ENCODE measurements at regions not wholly inside any gene's neighbourhood (a gene's known extent, or its start where the extent isn't known, plus 50 kb on each side); places are given as distances from the start of the nearest gene placed in this dataset.

- peak; percentile 94 for DNase-seq (ENCODE audit: low read depth)
- no peak overlapping the region for H3K4me3 ChIP-seq (ENCODE audit: control insufficient read depth, low read depth, low read length)
- TF ChIP-seq, protein P1, sequence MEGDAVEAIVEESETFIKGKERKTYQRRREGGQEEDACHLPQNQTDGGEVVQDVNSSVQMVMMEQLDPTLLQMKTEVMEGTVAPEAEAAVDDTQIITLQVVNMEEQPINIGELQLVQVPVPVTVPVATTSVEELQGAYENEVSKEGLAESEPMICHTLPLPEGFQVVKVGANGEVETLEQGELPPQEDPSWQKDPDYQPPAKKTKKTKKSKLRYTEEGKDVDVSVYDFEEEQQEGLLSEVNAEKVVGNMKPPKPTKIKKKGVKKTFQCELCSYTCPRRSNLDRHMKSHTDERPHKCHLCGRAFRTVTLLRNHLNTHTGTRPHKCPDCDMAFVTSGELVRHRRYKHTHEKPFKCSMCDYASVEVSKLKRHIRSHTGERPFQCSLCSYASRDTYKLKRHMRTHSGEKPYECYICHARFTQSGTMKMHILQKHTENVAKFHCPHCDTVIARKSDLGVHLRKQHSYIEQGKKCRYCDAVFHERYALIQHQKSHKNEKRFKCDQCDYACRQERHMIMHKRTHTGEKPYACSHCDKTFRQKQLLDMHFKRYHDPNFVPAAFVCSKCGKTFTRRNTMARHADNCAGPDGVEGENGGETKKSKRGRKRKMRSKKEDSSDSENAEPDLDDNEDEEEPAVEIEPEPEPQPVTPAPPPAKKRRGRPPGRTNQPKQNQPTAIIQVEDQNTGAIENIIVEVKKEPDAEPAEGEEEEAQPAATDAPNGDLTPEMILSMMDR (conservative IDR thresholded peaks at IDR 0.05; ENCODE audit: control insufficient read depth, insufficient read depth, low read depth, low read length), result no peak
Observed at GRCh38 chr12:65634626-65635331, 189.5 kb upstream of the HMGA2 start.

DNA sequence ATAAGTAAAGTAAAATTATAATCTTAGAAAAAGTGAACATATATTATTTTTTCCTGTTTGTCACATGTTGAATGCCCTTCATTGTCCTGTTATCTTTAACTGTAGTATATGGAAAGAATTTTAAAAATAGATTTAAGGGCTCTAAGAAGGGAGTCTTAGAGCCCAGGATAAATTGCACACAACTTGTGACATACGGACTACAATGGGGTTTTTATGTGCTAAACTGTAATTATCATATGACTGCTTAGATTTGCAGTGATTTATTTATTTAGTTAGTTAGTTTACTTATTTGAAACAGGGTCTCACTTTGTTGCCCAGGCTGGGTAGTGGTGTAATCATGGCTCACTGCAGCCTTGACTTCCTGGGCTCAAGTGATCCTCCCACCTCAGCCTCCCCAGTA lies 187.8 kb upstream of the HMGA2 start:
- H3K4me3 ChIP-seq (ENCODE audit: control insufficient read depth, low read depth, low read length), result no peak overlapping the region
- TF ChIP-seq, protein P1 (conservative IDR thresholded peaks at IDR 0.05; ENCODE audit: control insufficient read depth, insufficient read depth, low read depth, low read length), result no peak
- no peak for DNase-seq (ENCODE audit: low read depth)

DNA sequence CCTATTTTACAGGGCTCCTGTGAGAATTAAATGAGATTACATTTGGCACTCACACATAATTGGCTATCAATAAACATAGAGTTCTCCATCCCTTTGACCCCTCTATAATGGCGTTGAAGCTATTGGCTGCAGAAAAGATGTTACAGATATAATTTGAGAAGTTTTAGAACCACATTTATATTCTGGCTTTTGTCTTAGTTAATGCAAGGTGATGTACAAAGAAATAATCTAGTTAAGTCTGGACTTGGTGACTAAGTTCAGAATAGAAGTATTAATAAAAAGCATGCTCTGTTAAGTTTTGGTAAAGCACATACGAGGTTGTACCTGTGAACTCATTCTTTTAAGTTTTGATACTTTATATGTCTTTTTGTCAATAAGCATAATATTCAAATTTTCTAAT lies 187.1 kb upstream of the HMGA2 start:
- DNase-seq (ENCODE audit: low read depth), result no peak
- no peak overlapping the region for H3K4me3 ChIP-seq (ENCODE audit: control insufficient read depth, low read depth, low read length)
- TF ChIP-seq, protein P1 (conservative IDR thresholded peaks at IDR 0.05; ENCODE audit: control insufficient read depth, insufficient read depth, low read depth, low read length), result no peak

- TF ChIP-seq, protein P1 (conservative IDR thresholded peaks at IDR 0.05; ENCODE audit: control insufficient read depth, insufficient read depth, low read depth, low read length), result no peak
- H3K4me3 ChIP-seq (ENCODE audit: control insufficient read depth, low read depth, low read length), result no peak overlapping the region
- DNase-seq (ENCODE audit: low read depth), result peak; percentile 58
Observed at GRCh38 chr12:65637774-65638173, 186.5 kb upstream of the HMGA2 start.

GRCh38 chr12:65638324-65638723 lies 186.0 kb upstream of the HMGA2 start:
- TF ChIP-seq, protein P1 (conservative IDR thresholded peaks at IDR 0.05; ENCODE audit: control insufficient read depth, insufficient read depth, low read depth, low read length), result no peak
- no peak for DNase-seq (ENCODE audit: low read depth)
- no peak overlapping the region for H3K4me3 ChIP-seq (ENCODE audit: control insufficient read depth, low read depth, low read length)

DNA sequence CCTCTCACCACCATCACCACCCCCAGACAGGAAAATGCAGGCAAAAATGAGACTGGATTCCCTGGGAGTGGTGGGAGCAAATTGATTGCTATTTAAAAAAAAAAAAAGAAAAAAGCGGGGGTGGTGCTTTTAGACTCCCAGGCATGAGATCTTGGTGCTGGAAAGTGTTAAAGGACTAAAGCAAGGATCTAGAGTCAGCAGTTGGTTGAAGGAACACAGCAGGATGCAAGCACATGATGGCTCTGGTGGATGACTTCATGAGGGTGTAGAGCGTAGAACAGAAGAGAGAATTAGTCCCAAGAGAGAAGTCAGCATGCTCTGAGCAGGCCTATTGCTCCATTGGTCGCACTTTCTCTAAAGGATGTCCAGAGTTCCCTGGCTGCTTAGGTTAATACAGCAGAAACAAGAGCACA lies 183.8 kb upstream of the HMGA2 start:
- TF ChIP-seq, protein P1 (conservative IDR thresholded peaks at IDR 0.05; ENCODE audit: control insufficient read depth, insufficient read depth, low read depth, low read length), result peak; percentile 18
- peak overlapping the region; percentile 57 for H3K4me3 ChIP-seq (ENCODE audit: control insufficient read depth, low read depth, low read length)
- DNase-seq (ENCODE audit: low read depth), result peak; percentile 99

Measured in fibroblast of mammary gland (primary cell).